Activated T-cell treated with anti-CD3 and anti-CD28 coated beads, Interleukin-2, amount 50 U/mL, for 48 hours (primary cell): ENCODE measurements at regions not wholly inside any gene's neighbourhood (a gene's known extent, or its start where the extent isn't known, plus 50 kb on each side); places are given as distances from the start of the nearest gene placed in this dataset.
"Not testable (repeated sequence)": the region's sequence is repeated elsewhere in the genome, so short reads cannot be mapped to it uniquely, and the experiment has no call there.

Source experiments
- DNase-seq, 2 experiments: peaks; one replicate each; pipeline ENCODE4 v3.0.0-alpha.2; 2020

DNA sequence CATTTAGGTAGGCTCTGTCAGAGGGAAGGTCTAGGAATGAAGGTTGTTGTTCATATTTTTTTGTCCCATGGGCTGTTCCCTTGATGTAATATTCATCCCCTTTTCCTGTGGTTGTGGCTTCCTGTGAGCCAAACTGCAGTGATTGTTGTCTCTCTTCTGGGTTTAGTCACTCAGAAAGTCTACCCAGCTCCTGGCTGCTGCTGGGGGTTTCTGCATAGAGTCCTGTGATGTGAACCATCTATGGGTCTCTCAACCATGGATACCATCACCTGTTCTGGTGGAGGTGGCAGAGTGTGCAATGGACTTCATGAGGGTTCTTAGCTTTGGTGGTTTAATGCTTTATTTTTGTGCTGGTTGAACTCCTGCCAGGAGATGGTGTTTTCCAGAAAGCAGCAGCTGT is 122.8 kb downstream of the ZC4H2 start:
- DNase-seq: no peak

DNA sequence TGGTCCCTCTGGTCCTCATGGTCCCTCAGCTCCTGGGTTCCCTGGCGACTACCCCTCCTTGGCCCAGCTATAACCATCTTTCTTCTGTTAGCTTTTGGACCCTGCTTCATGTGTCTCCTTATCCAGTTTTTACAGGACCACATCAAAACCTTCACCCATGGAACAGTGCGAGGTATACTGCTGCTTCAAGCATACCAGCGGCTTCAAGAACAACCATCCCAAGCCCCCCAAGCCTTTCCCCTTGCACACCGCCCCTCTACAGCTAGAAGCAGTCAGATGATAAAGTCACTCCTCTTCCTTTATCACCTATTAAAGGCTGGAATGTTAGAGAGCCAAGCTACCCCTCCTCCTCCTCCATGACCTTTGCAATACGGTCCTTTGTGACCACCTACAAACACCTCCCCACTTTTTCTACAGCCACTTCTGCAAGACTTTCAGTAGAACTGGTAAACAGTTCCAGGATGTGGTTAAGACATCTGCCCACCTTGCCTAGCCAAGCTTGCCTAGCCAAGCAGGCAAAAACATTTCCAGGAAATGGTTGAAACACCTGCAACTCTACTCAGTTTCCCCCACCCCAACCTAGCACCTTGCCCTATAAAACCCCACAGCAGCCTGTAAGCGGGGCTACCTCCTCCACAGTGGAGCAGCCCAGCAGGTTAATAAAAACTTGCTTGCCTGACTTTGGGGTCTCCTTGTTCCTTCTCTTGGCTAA is 125.7 kb downstream of the ZC4H2 start:
- peak; percentile 33 to 40 for DNase-seq

DNA sequence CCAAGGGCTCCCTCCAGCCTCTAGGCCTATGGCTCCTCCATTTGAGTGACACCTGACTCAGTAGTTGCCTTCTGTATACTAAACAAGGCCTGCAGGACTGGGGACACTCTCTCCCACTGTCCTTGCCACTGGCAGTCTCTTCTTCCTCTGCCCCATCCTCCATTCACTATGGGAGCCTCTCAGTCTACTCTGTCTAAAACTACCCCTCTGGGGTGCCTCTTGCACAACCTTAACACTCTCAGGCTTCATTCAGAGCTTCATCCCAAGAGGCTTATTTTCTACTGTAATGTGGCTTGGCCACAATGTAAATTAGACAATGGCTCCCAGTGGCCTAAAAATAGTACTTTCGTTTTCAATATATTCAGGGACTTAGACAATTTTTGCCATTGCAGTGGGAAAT is 133.0 kb downstream of the ZC4H2 start:
- no peak for DNase-seq

DNA sequence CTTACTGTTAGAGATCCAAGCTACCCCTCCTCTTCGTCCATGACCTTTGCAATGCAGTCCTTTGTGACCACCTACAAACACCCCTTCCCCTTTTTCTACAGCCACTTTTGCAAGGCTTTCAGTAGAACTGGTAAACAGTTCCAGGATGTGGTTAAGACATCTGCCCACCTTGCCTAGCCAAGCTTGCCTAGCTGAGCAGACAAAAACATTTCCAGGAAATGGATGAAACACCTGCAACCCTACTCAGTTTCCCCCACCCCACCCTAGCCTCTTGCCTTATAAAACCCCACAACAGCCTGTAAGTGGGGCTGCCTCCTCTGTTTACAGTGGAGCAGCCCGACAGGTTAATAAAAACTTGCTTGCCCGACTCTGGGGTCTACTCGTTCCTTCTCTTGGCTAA is 133.8 kb downstream of the ZC4H2 start:
- peak in 1 of 2 experiments; percentile 36 for DNase-seq

DNA sequence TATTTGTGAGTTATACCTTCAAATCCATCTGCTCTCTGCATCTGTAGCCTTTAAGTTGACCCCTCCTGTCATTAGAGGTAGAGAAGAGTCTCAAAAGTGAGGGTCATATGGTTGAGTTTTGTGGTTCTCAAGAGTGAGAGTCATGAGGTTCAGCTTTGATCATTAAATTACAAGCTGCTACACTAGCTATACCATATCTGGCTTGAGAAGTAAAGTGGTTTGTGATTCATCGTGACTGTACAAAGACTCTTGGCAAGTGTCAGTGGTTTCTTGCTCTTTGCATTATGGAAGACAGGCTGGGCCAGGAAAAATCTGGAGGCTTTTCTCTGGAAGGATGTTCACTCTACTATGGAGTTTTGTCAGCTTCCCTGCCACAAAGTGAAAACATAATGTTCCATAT is 170.6 kb downstream of the ZC4H2 start:
- DNase-seq: no peak

DNA sequence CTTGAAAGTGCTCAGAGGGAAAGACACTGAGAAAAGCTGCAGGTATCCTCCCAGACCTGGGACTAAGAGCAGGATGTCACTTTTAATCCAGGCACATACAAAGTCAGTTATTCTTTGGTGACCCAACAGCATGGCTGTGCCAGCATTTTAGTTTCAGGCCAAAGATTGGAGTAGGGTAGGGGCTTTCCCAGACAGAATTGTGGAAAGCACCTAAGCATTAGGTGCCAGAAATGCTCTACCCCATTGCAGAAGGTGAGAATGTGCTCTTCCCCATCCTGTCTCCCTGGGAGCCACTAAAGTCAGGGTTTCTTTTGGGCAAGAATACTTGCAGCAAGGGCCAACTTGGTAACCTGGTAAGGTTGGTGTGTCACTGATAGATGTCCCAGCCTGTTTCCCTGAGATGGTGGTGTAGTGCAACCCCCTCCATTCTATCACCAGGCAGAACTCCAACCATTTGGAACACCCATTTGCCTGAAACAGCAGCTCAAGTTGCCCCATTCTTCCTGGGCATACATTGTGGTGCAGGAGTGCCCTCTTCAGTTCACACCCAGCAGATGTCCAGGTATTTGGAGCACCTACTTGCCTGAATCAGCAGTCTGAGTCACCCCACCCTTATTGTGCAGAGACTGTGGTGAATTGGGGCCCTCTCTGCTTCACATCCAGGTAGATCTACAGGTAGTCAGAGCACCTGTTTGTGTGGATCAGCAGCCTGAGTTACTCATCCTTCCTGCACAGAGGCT is 183.5 kb downstream of the ZC4H2 start:
- no peak for DNase-seq

DNA sequence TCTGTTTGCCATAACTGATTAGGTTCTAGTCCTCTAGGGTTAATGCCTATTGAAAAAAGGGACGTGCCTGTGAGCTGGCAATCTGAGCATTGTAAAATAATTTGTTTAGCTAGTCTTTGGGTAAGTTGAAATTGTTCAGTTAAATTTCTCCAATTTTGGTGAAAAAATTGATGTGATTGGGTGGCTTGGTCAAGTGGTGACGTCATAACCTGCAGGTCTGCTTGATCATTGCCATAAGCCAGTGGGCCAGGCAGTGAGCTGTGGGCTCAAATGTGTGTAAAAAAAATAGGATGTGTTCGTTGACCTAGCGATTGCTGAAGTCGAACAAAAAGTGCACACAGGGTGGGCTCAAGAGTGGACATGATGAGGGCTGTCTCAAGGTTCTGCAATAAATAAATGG is 193.3 kb downstream of the ZC4H2 start:
- no peak for DNase-seq

DNA sequence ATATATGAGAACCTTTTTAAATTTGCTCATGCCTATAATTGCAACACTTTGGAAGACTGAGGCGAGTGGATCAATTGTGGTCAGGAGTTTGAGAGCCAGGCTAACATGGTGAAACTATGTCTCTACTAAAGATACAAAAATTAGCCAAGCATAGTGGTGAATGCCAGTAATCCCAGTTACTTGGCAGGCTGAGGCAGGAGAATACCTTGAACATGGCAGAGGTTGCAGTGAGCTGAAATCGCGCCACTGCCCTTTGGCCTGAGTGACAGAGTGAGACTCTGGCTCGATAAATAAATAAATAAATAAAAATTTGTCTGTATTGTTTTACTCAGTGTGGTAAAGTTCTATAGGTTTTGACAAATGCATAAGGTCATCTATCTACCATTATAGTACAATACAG is 218.2 kb downstream of the ZC4H2 start:
- DNase-seq: no peak

DNA sequence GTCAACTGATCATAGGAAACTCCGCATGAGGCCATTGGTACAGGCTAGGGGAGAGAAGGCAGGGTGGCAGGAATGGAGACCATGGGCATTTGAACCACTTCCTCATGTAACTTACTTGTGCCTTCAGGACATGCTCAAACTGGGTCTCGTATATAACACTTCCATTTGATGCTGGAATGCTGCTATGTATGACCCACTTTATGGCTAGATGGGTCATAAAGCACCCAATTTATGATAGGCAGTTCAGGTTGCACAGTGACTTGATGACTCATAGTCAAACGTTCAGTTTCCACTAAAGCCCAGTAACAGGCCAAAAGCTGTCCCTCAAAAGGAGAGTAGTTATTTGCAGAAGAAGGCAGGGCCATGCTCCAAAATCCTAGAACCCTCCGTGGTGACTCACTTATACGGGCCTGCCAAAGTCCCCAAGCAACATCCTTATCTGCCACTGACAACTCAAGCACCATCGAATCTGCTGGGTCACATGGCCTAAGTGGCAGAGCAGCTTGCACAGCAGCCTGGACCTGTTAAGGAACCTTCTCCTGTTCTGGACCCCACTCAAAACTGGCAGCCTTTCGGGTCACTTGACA is 236.4 kb downstream of the ZC4H2 start:
- no peak for DNase-seq

DNA sequence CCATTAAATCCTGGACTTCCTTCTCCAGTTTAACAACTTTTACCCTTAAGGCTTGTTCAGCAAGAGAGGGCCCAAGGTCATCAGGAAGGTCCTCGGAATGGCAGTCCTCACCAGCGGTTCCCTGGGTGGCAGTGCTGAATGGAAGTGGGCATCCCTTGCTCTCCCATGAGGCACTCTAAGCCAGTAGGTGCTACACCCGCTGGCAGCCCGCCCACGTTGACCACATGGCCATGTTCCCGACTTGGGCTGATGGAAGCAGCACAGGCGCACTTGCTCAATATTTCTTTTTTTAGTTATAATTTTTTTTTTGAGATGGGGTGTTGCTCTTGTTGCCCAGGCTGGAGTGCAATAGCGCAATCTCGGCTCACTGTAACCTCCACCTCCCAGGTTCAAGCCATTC is 277.9 kb downstream of the ZC4H2 start:
- DNase-seq: no peak

DNA sequence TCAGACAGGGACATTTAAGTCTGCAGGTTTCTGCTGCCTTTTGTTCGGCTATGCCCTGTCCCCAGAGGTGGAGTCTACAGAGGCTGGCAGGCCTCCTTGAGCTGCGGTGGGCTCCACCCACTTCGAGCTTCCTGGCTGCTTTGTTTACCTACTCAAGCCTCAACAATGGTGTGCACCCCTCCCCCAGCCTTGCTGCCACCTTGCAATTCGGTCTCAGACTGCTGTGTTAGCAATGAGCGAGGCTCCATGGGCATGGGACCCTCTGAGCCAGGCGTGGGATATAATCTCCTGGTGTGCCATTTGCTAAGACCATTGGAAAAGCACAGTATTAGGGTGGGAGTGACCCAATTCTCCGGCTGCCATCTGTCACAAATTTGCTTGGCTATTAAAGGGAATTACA is 280.9 kb downstream of the ZC4H2 start:
- not testable (repeated sequence) for DNase-seq

DNA sequence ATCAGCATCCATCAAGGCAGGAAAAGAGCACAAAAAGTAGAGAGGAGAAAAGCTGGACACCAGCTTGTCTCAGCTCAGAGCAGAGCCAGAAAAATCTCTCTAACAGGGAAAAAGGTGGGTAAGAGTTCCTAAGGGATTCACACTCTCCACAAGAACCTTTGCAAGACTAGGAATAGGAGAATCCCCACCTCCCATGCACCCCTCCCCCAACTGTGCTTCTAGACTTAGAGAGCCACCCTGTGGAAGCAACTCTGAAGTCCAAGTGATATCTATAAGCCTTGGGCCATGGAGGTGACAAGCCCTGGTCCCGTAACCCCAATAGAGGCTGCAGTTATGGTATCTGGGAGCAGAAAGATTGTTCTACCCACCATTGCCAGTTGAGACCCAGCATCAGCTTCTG is 267.6 kb upstream of the MTMR8 start:
- no peak for DNase-seq

DNA sequence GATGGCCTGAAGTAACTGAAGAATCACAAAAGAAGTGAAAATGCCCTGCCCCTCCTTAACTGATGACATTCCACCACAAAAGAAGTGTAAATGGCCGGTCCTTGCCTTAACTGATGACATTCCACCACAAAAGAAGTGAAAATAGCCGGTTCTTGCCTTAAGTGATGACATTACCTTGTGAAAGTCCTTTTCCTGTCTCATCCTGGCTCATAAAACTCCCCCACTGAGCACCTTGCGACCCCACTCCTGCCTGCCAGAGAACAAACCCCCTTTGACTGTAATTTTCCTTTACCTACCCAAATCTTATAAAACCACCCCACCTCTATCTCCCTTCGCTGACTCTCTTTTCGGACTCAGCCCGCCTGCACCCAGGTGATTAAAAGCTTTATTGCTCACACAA is 262.0 kb upstream of the MTMR8 start:
- not testable (repeated sequence) for DNase-seq

DNA sequence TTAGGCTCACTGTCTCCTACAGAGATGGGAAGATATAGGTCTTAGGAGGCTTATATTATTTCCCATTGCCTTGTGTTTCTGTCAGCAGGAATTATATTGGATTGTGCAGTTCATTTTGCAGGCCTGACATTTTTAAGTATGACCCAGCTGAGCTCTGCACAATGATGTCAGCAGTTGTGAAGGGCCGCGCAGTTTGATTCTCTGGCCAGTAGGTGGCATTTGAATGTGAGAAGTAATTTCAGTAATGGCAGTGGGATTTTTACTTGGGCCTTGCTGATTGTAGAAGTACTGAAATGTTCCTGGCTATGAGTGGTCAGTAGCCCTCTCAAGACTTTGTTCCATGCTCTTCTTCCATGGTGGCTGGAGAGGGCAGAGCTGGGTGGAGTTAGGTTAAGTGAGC is 247.2 kb upstream of the MTMR8 start:
- peak in 1 of 2 experiments; percentile 24 for DNase-seq
